SK-N-SH treated with all-trans-retinoic acid at 6 μM for 48 hours (cell line): ENCODE measurements at regions not wholly inside any gene's neighbourhood (a gene's known extent, or its start where the extent isn't known, plus 50 kb on each side); places are given as distances from the start of the nearest gene placed in this dataset.
A peak's percentile ranks its signal among the peaks of the same experiment; 100 is the strongest.

ENCODE experiments used
- ATAC-seq: fragments of 200-7000 bp; cut with Tn5 transposase; 3 replicates; pipeline ENCODE4 v1.9.1; 2020; ENCODE audit warnings: mild to moderate bottlenecking, moderate library complexity
- ARNTL ChIP-seq: fragments of 450-650 bp; formaldehyde crosslinking; IDR thresholded peaks from 2 replicates; pipeline ENCODE4 v1.5.0; 2020; ENCODE audit warnings: low read depth, mild to moderate bottlenecking, moderate library complexity, borderline replicate concordance
- BACH2 ChIP-seq: fragments of 250-450 bp; sonication (Bioruptor Pico); IDR thresholded peaks from 2 replicates; pipeline ENCODE4 v1.9.0; 2021; ENCODE audit warnings: mild to moderate bottlenecking, borderline replicate concordance
- OSR1 ChIP-seq: fragments of 250-450 bp; sonication (Bioruptor Pico); IDR thresholded peaks from 2 replicates; pipeline ENCODE4 v1.8.0; 2022; ENCODE audit warnings: moderate library complexity, mild to moderate bottlenecking, inconsistent platforms
- PPARA ChIP-seq: fragments of 250-450 bp; sonication (Bioruptor Pico); IDR thresholded peaks from 2 replicates; pipeline ENCODE4 v1.5.0; 2020; ENCODE audit warnings: mild to moderate bottlenecking, borderline replicate concordance
- RARB ChIP-seq: fragments of 250-450 bp; sonication (Bioruptor Pico); IDR thresholded peaks from 2 replicates; pipeline ENCODE4 v1.8.0; 2021; ENCODE audit warnings: mild to moderate bottlenecking, moderate library complexity
- SNAI2 ChIP-seq: fragments of 250-450 bp; sonication (Bioruptor Pico); IDR thresholded peaks from 2 replicates; pipeline ENCODE4 v1.5.0; 2020; ENCODE audit warnings: mild to moderate bottlenecking, moderate library complexity
- TCF4 ChIP-seq: fragments of 250-450 bp; sonication (Bioruptor Pico); IDR thresholded peaks from 2 replicates; pipeline ENCODE4 v1.8.0; 2021; ENCODE audit warnings: mild to moderate bottlenecking, moderate library complexity, borderline replicate concordance
- TOX ChIP-seq: fragments of 250-450 bp; sonication (Bioruptor Pico); IDR thresholded peaks from 2 replicates; pipeline ENCODE4 v1.8.0; 2021; ENCODE audit warnings: mild to moderate bottlenecking, moderate library complexity, borderline replicate concordance
- ZFP3 ChIP-seq: fragments of 250-450 bp; sonication (Bioruptor Pico); IDR thresholded peaks from 2 replicates; pipeline ENCODE4 v1.5.0; 2020; ENCODE audit warnings: mild to moderate bottlenecking, moderate library complexity
- ZNF565 ChIP-seq: fragments of 450-650 bp; formaldehyde crosslinking; conservative IDR thresholded peaks from 2 replicates; pipeline ENCODE4 v1.5.0; 2020; ENCODE audit warnings: low read depth, mild to moderate bottlenecking, moderate library complexity
- ZNF70 ChIP-seq: fragments of 450-650 bp; formaldehyde crosslinking; IDR thresholded peaks from 2 replicates; pipeline ENCODE4 v1.5.0; 2020; ENCODE audit warnings: mild to moderate bottlenecking, moderate library complexity
- ZNF8 ChIP-seq: fragments of 450-650 bp; formaldehyde crosslinking; IDR thresholded peaks from 2 replicates; pipeline ENCODE4 v1.5.0; 2020; ENCODE audit warnings: mild to moderate bottlenecking, moderate library complexity
- TF ChIP-seq, protein P1 (sequence below): fragments of 250-450 bp; sonication (Bioruptor Pico); IDR thresholded peaks from 2 replicates; pipeline ENCODE4 v1.8.0; 2021; ENCODE audit warnings: low read depth, mild to moderate bottlenecking, moderate library complexity, borderline replicate concordance
- TF ChIP-seq, protein P2 (sequence below): fragments of 250-450 bp; sonication (Bioruptor Pico); IDR thresholded peaks from 2 replicates; pipeline ENCODE4 v1.8.0; 2020; ENCODE audit warnings: mild to moderate bottlenecking, moderate library complexity, borderline replicate concordance
- TF ChIP-seq, protein P3 (sequence below): fragments of 250-450 bp; sonication (Bioruptor Pico); IDR thresholded peaks from 2 replicates; pipeline ENCODE4 v1.5.1; 2020; ENCODE audit warnings: low read depth, mild to moderate bottlenecking, moderate library complexity
- TF ChIP-seq, protein P4 (sequence below): fragments of 250-450 bp; sonication (Bioruptor Pico); IDR thresholded peaks from 2 replicates; pipeline ENCODE4 v1.5.0; 2020; ENCODE audit warnings: mild to moderate bottlenecking, moderate library complexity
- TF ChIP-seq, protein P5 (sequence below): fragments of 250-450 bp; sonication (Bioruptor Pico); IDR thresholded peaks from 2 replicates; pipeline ENCODE4 v1.5.1; 2021; ENCODE audit warnings: mild to moderate bottlenecking, moderate library complexity

DNA sequence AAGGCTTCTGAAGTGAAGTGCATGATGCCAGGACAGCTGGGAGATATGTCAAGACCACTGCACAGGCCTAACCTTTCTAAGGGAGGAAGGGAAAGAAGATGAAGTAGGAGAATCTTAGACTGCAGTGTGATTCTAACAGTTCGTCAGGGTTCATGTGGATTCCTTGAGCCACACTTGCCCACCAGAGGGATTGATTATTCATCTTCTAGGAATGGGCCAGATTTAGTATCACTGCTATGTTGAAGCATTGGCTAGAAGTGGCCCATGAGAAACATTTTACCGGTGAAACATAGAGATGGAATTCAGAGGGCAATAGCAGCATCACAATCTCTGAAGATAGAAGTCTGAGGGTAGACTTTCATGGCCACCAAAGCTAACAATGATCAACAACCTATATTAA, 550.8 kb upstream of the SLITRK1 start:
- no peak for TF ChIP-seq ZNF70 (CRISPR knock-in tag)
- TF ChIP-seq OSR1: no peak
- TF ChIP-seq, protein P1, sequence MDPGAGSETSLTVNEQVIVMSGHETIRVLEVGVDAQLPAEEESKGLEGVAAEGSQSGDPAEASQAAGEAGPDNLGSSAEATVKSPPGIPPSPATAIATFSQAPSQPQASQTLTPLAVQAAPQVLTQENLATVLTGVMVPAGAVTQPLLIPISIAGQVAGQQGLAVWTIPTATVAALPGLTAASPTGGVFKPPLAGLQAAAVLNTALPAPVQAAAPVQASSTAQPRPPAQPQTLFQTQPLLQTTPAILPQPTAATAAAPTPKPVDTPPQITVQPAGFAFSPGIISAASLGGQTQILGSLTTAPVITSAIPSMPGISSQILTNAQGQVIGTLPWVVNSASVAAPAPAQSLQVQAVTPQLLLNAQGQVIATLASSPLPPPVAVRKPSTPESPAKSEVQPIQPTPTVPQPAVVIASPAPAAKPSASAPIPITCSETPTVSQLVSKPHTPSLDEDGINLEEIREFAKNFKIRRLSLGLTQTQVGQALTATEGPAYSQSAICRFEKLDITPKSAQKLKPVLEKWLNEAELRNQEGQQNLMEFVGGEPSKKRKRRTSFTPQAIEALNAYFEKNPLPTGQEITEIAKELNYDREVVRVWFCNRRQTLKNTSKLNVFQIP (CRISPR knock-in tag): no peak
- TF ChIP-seq ZNF565 (CRISPR knock-in tag): no peak
- TF ChIP-seq, protein P2, sequence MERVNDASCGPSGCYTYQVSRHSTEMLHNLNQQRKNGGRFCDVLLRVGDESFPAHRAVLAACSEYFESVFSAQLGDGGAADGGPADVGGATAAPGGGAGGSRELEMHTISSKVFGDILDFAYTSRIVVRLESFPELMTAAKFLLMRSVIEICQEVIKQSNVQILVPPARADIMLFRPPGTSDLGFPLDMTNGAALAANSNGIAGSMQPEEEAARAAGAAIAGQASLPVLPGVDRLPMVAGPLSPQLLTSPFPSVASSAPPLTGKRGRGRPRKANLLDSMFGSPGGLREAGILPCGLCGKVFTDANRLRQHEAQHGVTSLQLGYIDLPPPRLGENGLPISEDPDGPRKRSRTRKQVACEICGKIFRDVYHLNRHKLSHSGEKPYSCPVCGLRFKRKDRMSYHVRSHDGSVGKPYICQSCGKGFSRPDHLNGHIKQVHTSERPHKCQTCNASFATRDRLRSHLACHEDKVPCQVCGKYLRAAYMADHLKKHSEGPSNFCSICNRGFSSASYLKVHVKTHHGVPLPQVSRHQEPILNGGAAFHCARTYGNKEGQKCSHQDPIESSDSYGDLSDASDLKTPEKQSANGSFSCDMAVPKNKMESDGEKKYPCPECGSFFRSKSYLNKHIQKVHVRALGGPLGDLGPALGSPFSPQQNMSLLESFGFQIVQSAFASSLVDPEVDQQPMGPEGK (CRISPR knock-in tag): no peak
- TF ChIP-seq SNAI2 (CRISPR knock-in tag): no peak
- TF ChIP-seq, protein P3, sequence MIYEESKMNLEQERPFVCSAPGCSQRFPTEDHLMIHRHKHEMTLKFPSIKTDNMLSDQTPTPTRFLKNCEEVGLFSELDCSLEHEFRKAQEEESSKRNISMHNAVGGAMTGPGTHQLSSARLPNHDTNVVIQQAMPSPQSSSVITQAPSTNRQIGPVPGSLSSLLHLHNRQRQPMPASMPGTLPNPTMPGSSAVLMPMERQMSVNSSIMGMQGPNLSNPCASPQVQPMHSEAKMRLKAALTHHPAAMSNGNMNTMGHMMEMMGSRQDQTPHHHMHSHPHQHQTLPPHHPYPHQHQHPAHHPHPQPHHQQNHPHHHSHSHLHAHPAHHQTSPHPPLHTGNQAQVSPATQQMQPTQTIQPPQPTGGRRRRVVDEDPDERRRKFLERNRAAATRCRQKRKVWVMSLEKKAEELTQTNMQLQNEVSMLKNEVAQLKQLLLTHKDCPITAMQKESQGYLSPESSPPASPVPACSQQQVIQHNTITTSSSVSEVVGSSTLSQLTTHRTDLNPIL (CRISPR knock-in tag): no peak
- no peak for TF ChIP-seq ZNF8 (CRISPR knock-in tag)
- TF ChIP-seq, protein P4, sequence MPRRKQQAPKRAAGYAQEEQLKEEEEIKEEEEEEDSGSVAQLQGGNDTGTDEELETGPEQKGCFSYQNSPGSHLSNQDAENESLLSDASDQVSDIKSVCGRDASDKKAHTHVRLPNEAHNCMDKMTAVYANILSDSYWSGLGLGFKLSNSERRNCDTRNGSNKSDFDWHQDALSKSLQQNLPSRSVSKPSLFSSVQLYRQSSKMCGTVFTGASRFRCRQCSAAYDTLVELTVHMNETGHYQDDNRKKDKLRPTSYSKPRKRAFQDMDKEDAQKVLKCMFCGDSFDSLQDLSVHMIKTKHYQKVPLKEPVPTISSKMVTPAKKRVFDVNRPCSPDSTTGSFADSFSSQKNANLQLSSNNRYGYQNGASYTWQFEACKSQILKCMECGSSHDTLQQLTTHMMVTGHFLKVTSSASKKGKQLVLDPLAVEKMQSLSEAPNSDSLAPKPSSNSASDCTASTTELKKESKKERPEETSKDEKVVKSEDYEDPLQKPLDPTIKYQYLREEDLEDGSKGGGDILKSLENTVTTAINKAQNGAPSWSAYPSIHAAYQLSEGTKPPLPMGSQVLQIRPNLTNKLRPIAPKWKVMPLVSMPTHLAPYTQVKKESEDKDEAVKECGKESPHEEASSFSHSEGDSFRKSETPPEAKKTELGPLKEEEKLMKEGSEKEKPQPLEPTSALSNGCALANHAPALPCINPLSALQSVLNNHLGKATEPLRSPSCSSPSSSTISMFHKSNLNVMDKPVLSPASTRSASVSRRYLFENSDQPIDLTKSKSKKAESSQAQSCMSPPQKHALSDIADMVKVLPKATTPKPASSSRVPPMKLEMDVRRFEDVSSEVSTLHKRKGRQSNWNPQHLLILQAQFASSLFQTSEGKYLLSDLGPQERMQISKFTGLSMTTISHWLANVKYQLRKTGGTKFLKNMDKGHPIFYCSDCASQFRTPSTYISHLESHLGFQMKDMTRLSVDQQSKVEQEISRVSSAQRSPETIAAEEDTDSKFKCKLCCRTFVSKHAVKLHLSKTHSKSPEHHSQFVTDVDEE (CRISPR knock-in tag): no peak
- TF ChIP-seq ARNTL: no peak
- no peak for TF ChIP-seq PPARA (CRISPR knock-in tag)
- TF ChIP-seq RARB (CRISPR knock-in tag): no peak
- TF ChIP-seq TCF4 (CRISPR knock-in tag): no peak
- no peak for TF ChIP-seq BACH2 (CRISPR knock-in tag)
- ATAC-seq: peak; percentile 77

DNA sequence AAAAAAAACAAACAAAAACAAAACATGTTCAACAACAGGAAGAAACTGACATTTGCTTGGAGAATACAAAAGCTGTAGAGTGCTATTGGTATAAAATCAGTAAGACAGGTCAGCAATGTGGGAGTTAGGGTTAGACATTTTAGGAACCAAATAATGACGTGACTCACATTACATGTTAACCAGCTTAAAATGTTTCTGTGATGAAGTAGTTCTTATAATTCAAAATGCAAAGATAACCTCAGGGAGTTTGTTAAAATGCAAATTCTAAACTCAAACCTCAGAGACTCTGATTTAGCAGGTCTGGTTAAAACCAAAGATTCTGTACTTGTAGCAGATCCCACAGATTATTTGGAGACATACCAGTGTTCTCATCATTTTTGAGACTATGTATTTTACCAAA, 549.4 kb upstream of the SLITRK1 start:
- peak; percentile 8; the same call in 1 of the 3 replicates for ATAC-seq
- TF ChIP-seq ZNF70 (CRISPR knock-in tag) (no peak), ZNF8 (CRISPR knock-in tag) (no peak)
- TF ChIP-seq, protein P3 (CRISPR knock-in tag): no peak

DNA sequence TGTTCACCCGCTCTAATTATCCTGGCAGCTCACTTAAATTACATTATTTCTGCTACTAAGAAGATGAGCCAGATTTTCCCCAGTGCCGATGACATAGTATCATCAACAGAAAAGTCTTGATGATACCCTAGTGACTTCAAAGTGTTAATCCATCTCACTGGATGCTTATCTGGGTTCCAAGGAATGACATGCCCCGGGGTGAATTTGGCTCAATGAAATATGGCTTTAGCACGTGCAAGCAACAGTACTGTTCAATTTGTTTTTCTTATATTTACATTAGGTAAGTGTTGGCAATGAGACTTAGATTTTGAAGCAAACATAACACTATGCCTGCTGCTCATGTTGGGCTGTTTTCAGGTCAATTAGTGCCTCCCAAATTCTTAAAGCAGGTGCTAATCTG, 548.2 kb upstream of the SLITRK1 start:
- no peak for TF ChIP-seq ZFP3
- TF ChIP-seq, protein P5, sequence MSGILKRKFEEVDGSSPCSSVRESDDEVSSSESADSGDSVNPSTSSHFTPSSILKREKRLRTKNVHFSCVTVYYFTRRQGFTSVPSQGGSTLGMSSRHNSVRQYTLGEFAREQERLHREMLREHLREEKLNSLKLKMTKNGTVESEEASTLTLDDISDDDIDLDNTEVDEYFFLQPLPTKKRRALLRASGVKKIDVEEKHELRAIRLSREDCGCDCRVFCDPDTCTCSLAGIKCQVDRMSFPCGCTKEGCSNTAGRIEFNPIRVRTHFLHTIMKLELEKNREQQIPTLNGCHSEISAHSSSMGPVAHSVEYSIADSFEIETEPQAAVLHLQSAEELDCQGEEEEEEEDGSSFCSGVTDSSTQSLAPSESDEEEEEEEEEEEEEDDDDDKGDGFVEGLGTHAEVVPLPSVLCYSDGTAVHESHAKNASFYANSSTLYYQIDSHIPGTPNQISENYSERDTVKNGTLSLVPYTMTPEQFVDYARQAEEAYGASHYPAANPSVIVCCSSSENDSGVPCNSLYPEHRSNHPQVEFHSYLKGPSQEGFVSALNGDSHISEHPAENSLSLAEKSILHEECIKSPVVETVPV (CRISPR knock-in tag): no peak
- TF ChIP-seq TOX (CRISPR knock-in tag): no peak
- no peak for TF ChIP-seq ZNF70 (CRISPR knock-in tag)
- no peak for TF ChIP-seq ZNF8 (CRISPR knock-in tag)
- TF ChIP-seq, protein P2 (CRISPR knock-in tag): no peak
- TF ChIP-seq, protein P1 (CRISPR knock-in tag): no peak
- TF ChIP-seq TCF4 (CRISPR knock-in tag): no peak
- ATAC-seq: peak; percentile 46
